Panc1 (cell line): ENCODE measurements at regions not wholly inside any gene's neighbourhood (a gene's known extent, or its start where the extent isn't known, plus 50 kb on each side); places are given as distances from the start of the nearest gene placed in this dataset.

ENCODE experiments used
- CTCF ChIP-seq: fragments of 450-650 bp; IDR thresholded peaks from 2 replicates; pipeline ENCODE4 v1.5.1; 2017; ENCODE audit warnings: mild to moderate bottlenecking
- POLR2AphosphoS5 ChIP-seq: IDR thresholded peaks from 2 replicates; pipeline ENCODE4 v1.6.1; 2012; ENCODE audit warnings: mild to moderate bottlenecking, low read depth, low read length, moderate library complexity
- REST ChIP-seq, 2 experiments: IDR thresholded peaks; 2 replicates each; pipeline ENCODE4 v1.6.1; 2011 to 2012; ENCODE audit warnings: low read depth in 2 of 2, control low read depth in 1 of 2, low read length in 1 of 2, mild to moderate bottlenecking in 1 of 2, moderate library complexity in 1 of 2; ENCODE audit not compliant: insufficient read depth in 1 of 2

- TF ChIP-seq CTCF (no peak), REST (IDR thresholded peaks at IDR 0.05; ENCODE audit: insufficient read depth in 1 of 2, low read depth in 2 of 2, low read length in 1 of 2) (no peak), POLR2AphosphoS5 (no peak)
Measured at GRCh38 chr1:185600641-185601040, 133.6 kb upstream of the HMCN1 start.
